Upper lobe of right lung (tissue), 1 donor: ENCODE measurements at regions not wholly inside any gene's neighbourhood (a gene's known extent, or its start where the extent isn't known, plus 50 kb on each side); places are given as distances from the start of the nearest gene placed in this dataset.
"Not testable (repeated sequence)": the region's sequence is repeated elsewhere in the genome, so short reads cannot be mapped to it uniquely, and the experiment has no call there.

Experiments
- ATAC-seq: fragments of 200-7000 bp; cut with Tn5 transposase; one replicate; pipeline ENCODE4 v1.9.1; 2020; ENCODE audit warnings: mild to moderate bottlenecking, moderate library complexity
- DNase-seq: peaks from one replicate; pipeline ENCODE4 v3.0.0-alpha.2; 2020
- H3K27ac ChIP-seq: fragments of 200-600 bp; one replicate; pipeline ENCODE4 v1.8.0; 2022
- H3K27me3 ChIP-seq: fragments of 200-600 bp; one replicate; pipeline ENCODE4 v1.8.0; 2022; ENCODE audit warnings: mild to moderate bottlenecking
- H3K36me3 ChIP-seq: fragments of 200-600 bp; one replicate; pipeline ENCODE4 v1.8.0; 2022
- H3K4me1 ChIP-seq: fragments of 200-600 bp; one replicate; pipeline ENCODE4 v1.8.0; 2022
- H3K4me3 ChIP-seq: fragments of 200-600 bp; one replicate; pipeline ENCODE4 v1.8.0; 2022; ENCODE audit warnings: mild to moderate bottlenecking
- H3K9me3 ChIP-seq: fragments of 200-600 bp; one replicate; pipeline ENCODE4 v1.8.0; 2022
- CTCF ChIP-seq: fragments of 200-600 bp; IDR thresholded peaks from one replicate; pipeline ENCODE4 v1.8.0; 2022; ENCODE audit warnings: antibody characterized with exemption
- intact Hi-C: fragments of 100-400 bp; cut with DNase I; formaldehyde crosslinking; loops from one replicate; pipeline ENCODE4 v1.11.0; 2022
- donor health status: DM: no; HTN: yes; CAD: no; lungs with severe emphysema.

DNA sequence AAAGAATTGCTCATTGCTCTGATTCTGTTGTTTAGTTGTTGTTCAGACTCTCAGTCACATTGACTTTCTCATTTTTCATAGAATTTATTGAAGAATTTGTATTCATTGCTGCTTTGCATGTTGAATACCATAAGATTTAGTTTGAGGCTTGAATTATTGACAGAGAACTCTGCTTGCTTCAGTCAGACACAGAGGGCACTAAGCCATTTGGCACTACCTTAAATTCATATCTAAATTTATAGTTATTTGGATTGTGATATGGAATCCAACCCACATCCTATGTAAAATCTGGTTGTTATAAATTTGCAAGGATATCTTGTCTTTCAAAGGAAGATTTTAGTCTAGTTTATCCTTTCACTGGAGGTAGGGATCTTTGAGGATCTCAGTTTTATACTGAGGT, 1748.6 kb downstream of the BRINP3 start:
- H3K27me3 ChIP-seq, result no peaks in the 10 kb centered on the region
- no peak overlapping the region for H3K4me3 ChIP-seq
- TF ChIP-seq CTCF, result no peak
- H3K9me3 ChIP-seq, result no peaks in the 10 kb centered on the region
- ATAC-seq (no peak), DNase-seq (no peak)
- H3K27ac ChIP-seq, result no peak overlapping the region
- no peaks in the 10 kb centered on the region for H3K36me3 ChIP-seq
- no peaks in the 10 kb centered on the region for H3K4me1 ChIP-seq
- intact Hi-C loops, result no loop called here

DNA sequence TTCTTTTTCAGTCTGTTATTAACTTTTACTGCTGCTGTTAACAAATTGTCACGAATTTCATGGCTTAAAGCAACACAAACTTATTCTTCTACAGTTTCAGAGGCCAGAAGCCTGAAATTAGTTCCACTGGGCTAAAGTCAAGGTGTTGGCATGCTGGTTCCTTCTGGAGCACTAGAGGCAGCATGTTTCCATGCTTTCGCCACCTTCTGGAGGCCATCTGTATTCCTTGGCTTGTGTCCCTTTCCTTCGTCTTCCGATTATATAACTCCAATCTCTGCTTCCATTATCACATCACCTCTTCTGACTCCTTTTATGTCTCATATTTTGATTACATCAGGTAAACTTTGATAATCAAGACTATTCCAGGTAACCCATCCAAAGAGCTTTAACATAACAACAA, 1742.1 kb downstream of the BRINP3 start:
- Histone ChIP-seq H3K4me3 (no peak overlapping the region), H3K9me3 (no peaks in the 10 kb centered on the region), H3K27me3 (no peaks in the 10 kb centered on the region), H3K4me1 (no peaks in the 10 kb centered on the region), H3K27ac (no peak overlapping the region), H3K36me3 (no peaks in the 10 kb centered on the region)
- ATAC-seq (no peak), DNase-seq (no peak)
- intact Hi-C loops, result no loop called here
- no peak for TF ChIP-seq CTCF

GRCh38 chr1:188749275-188749674, 1728.4 kb downstream of the BRINP3 start:
- H3K36me3 ChIP-seq, DNase-seq, H3K9me3 ChIP-seq, ATAC-seq, H3K4me1 ChIP-seq, H3K27me3 ChIP-seq, intact Hi-C loops, H3K4me3 ChIP-seq, H3K27ac ChIP-seq: not testable (repeated sequence)

DNA sequence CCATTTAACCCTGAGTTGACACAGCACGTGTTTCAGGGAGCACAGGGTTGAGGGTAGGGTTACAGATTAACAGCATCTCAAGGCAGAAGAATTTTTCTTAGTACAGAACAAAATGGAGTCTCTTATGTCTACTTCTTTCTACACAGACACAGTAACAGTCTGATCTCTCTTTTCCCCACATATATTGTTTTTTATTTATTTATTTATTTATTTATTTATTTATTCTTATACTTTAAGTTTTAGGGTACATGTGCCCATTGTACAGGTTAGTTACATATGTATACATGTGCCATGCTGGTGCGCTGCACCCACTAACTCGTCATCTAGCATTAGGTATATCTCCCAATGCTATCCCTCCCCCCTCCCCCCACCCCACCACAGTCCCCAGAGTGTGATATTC, 1725.6 kb downstream of the BRINP3 start:
- H3K27ac ChIP-seq, H3K36me3 ChIP-seq, H3K9me3 ChIP-seq, H3K4me3 ChIP-seq, ATAC-seq, intact Hi-C loops, H3K27me3 ChIP-seq, DNase-seq, H3K4me1 ChIP-seq: not testable (repeated sequence)

DNA sequence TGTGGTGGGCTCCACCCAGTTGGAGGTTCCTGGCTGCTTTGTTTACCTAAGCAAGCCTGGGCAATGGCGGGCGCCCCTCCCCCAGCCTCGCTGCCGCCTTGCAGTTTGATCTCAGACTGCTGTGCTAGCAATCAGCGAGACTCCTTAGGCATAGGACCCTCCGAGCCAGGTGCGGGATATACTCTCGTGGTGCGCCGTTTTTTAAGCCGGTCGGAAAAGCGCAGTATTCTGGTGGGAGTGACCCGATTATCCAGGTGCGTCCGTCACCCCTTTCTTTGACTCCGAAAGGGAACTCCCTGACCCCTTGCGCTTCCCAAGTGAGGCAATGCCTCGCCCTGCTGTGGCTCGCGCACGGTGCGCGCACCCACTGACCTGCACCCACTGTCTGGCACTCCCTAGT, 1719.9 kb downstream of the BRINP3 start:
- H3K27me3 ChIP-seq, DNase-seq, H3K36me3 ChIP-seq, ATAC-seq, intact Hi-C loops, H3K4me3 ChIP-seq, H3K9me3 ChIP-seq, H3K27ac ChIP-seq, H3K4me1 ChIP-seq: not testable (repeated sequence)

DNA sequence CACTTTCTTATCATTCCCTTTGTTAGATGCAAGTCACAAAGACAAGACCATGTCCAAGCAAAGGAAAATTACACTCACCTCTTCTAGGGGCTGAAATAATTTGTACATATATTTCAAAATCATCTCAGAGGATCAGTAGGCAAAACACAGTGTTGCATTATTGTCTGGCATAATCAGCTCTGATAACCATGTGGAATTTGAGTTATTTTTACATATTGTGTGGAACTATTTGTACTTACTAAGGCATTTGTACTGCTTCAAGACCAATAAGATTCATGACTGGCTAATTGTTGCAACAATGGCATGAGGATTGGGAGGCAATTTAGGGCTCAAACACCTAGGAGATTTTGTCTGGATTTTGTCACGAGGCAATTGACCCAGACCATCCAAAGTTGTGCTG, 1716.4 kb downstream of the BRINP3 start:
- Histone ChIP-seq H3K4me3 (no peak overlapping the region), H3K27me3 (no peaks in the 10 kb centered on the region), H3K9me3 (no peaks in the 10 kb centered on the region), H3K36me3 (no peaks in the 10 kb centered on the region), H3K27ac (no peak overlapping the region), H3K4me1 (no peaks in the 10 kb centered on the region)
- TF ChIP-seq CTCF, result no peak
- DNase-seq (no peak), ATAC-seq (no peak)
- intact Hi-C loops, result no loop called here

DNA sequence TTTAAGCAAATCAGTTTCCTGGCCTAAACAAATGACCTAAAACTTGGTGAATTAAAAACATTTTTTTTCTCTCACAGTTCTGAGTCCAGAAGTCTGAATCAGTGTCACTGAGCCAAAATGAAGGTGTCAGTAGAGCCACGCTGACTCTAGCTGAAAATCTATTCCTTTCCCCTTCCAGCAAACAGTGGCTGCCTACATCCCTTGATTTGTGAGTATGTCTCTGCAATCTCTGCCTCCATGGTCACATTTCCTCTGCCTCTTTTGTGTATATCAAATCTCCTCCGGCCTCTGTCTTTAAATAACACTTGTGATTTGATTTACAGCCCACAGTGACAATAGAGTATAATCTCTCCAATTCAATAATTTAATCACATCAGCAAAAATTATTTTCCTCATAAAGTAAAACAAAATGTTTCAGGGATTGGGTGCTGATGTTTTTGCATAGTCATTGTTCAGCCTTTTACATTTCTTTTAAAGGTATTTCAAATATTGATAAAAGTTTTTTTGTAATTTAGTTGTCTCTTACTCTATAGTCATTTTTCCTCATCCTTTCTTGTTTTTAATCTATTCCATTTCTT, 1715.4 kb downstream of the BRINP3 start:
- no peaks in the 10 kb centered on the region for H3K36me3 ChIP-seq
- no peaks in the 10 kb centered on the region for H3K4me1 ChIP-seq
- H3K9me3 ChIP-seq, result no peaks in the 10 kb centered on the region
- no peak overlapping the region for H3K4me3 ChIP-seq
- TF ChIP-seq CTCF, result no peak
- intact Hi-C loops, result no loop called here
- no peak overlapping the region for H3K27ac ChIP-seq
- no peaks in the 10 kb centered on the region for H3K27me3 ChIP-seq
- DNase-seq (no peak), ATAC-seq (no peak)
